ENCODE measurements at regions not wholly inside any gene's neighbourhood (a gene's known extent, or its start where the extent isn't known, plus 50 kb on each side); places are given as distances from the start of the nearest gene placed in this dataset.

DNA sequence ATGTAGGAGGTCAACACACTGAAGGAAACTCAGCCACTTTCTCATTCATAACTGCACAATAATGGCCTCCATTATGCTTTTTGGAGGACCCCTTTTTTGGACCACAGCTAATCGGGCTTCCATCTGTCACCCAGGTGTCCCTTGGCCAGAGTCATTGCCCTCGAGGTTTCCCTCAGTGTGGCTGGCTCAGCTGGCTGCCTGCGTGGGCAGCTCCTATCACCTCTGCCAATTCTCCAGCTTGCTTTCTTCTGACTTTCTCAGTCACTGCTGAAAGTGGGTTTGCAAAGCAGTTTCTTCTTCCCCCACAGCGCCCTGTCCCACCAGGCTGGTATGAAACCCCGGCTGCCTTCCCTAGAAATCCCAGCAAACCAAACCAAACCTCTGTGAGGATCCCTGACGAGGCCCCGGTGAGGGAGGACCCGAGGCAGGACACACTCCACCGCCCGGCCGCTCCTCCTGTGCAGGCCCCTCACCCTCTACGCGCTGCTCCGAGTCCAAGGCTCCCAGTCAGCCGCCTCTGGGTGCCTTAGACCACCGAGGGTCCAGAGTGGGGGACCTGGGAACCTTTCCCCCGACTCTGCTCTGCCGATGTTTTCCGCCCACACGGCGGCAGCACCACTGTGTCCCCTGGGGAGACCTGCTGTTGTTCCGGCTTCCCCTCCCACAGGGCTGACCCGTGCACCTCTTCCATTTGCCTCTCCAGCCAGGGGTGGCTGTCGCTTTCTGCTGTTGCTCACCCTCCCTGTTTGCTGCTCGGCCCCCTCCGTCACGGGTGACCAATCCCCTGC is 109.5 kb downstream of the TENT4A start:
- TF ChIP-seq POLR2A (IDR thresholded peaks at IDR 0.05; ENCODE audit: low read depth, low read length) (no peak), CHD1 (IDR thresholded peaks at IDR 0.05; ENCODE audit: low read depth, low read length) (no peak), RAD21 (IDR thresholded peaks at IDR 0.05; ENCODE audit: low read length) (no peak), BHLHE40 (IDR thresholded peaks at IDR 0.05; ENCODE audit: low read depth, low read length) (no peak), MXI1 (IDR thresholded peaks at IDR 0.05; ENCODE audit: borderline replicate concordance, low read depth, low read length) (no peak), CEBPB (IDR thresholded peaks at IDR 0.05; ENCODE audit: low read depth, low read length) (no peak), RCOR1 (IDR thresholded peaks at IDR 0.05; ENCODE audit: insufficient replicate concordance, low read length) (no peak), MAZ (IDR thresholded peaks at IDR 0.05; ENCODE audit: borderline replicate concordance, low read depth, low read length) (no peak), SMC3 (IDR thresholded peaks at IDR 0.05; ENCODE audit: low read depth, low read length) (no peak), RFX5 (IDR thresholded peaks at IDR 0.05; ENCODE audit: low read depth, low read length) (no peak), NFE2L2 (IDR thresholded peaks at IDR 0.05; ENCODE audit: low read depth, low read length) (no peak)
- TF ChIP-seq, protein P1, sequence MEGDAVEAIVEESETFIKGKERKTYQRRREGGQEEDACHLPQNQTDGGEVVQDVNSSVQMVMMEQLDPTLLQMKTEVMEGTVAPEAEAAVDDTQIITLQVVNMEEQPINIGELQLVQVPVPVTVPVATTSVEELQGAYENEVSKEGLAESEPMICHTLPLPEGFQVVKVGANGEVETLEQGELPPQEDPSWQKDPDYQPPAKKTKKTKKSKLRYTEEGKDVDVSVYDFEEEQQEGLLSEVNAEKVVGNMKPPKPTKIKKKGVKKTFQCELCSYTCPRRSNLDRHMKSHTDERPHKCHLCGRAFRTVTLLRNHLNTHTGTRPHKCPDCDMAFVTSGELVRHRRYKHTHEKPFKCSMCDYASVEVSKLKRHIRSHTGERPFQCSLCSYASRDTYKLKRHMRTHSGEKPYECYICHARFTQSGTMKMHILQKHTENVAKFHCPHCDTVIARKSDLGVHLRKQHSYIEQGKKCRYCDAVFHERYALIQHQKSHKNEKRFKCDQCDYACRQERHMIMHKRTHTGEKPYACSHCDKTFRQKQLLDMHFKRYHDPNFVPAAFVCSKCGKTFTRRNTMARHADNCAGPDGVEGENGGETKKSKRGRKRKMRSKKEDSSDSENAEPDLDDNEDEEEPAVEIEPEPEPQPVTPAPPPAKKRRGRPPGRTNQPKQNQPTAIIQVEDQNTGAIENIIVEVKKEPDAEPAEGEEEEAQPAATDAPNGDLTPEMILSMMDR (conservative IDR thresholded peaks at IDR 0.05; ENCODE audit: low read depth, low read length) = no peak
- TF ChIP-seq, protein P2, sequence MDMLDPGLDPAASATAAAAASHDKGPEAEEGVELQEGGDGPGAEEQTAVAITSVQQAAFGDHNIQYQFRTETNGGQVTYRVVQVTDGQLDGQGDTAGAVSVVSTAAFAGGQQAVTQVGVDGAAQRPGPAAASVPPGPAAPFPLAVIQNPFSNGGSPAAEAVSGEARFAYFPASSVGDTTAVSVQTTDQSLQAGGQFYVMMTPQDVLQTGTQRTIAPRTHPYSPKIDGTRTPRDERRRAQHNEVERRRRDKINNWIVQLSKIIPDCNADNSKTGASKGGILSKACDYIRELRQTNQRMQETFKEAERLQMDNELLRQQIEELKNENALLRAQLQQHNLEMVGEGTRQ (IDR thresholded peaks at IDR 0.05; ENCODE audit: low read depth, low read length) = no peak

Measured in IMR-90 (cell line).